ENCODE measurements at regions not wholly inside any gene's neighbourhood (a gene's known extent, or its start where the extent isn't known, plus 50 kb on each side); places are given as distances from the start of the nearest gene placed in this dataset.

DNA sequence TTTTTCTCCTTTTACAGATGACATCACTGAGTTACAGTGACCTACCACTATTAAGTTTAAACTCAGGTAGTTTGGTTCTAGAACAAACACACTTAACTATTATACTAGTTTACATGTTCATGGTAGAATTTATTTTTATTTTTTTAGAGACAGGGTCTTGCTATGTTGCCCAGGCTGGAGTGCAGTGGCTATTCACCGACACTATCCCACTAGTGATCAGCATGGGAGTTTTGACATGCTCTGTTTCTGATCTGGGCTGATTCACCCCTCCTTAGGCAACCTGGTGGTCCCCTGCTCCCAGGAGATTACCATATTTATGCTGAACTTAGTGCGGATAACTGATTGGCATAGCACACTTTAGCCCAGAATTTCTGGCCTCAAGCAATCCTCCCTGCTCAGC lies 66.4 kb upstream of the LTA4H start:
- no peak for TF ChIP-seq EZH2 (IDR thresholded peaks at IDR 0.05)
- TF ChIP-seq POLR2AphosphoS5 (IDR thresholded peaks at IDR 0.05; ENCODE audit: borderline replicate concordance, low read depth, low read length): no peak
- no peak for TF ChIP-seq FOXP2 (optimal IDR thresholded peaks at IDR 0.05; ENCODE audit: control extremely low read depth, extremely low read length, insufficient read depth)

Measured in SK-N-MC (cell line).